HepG2 (cell line): ENCODE measurements at regions not wholly inside any gene's neighbourhood (a gene's known extent, or its start where the extent isn't known, plus 50 kb on each side); places are given as distances from the start of the nearest gene placed in this dataset.

ENCODE experiments used
- CBX2 ChIP-seq, 2 experiments: fragments of 200-600 bp in 1 of 2; sonication (generic); formaldehyde crosslinking in 1 of 2; IDR thresholded peaks; 2 replicates each; pipeline versions ENCODE4 v1.7.0 to v1.8.1; 2018 to 2022; ENCODE audit warnings: low read depth in 2 of 2, low read length in 1 of 2, mild to moderate bottlenecking in 1 of 2, missing genetic modification reagents in 1 of 2
- CBX5 ChIP-seq: sonication (generic); formaldehyde crosslinking; IDR thresholded peaks from 2 replicates; pipeline ENCODE4 v1.4.0; 2020; ENCODE audit warnings: missing genetic modification reagents, borderline replicate concordance
- FOXM1 ChIP-seq: sonication (generic); formaldehyde crosslinking; IDR thresholded peaks from 2 replicates; pipeline ENCODE4 v1.5.0; 2020; ENCODE audit warnings: missing genetic modification reagents
- NONO ChIP-seq, 2 experiments: fragments of 450-650 bp in 1 of 2; sonication (generic) in 1 of 2; formaldehyde crosslinking in 1 of 2; IDR thresholded peaks in 1 of 2; conservative IDR thresholded peaks in 1 of 2; 2 replicates each; pipeline versions ENCODE4 v1.6.1 to v1.8.0; 2017 to 2022; ENCODE audit warnings: mild to moderate bottlenecking in 1 of 2, missing genetic modification reagents in 1 of 2, moderate library complexity in 1 of 2
- SAFB2 ChIP-seq: sonication (generic); formaldehyde crosslinking; IDR thresholded peaks from 2 replicates; pipeline ENCODE4 v1.5.1; 2020; ENCODE audit warnings: missing genetic modification reagents, low read depth, mild to moderate bottlenecking, borderline replicate concordance
- ZC3H13 ChIP-seq: sonication (generic); formaldehyde crosslinking; IDR thresholded peaks from 2 replicates; pipeline ENCODE4 v1.8.1; 2023; ENCODE audit warnings: mild to moderate bottlenecking, missing genetic modification reagents, moderate library complexity
- ZNF3 ChIP-seq: IDR thresholded peaks from 2 replicates; pipeline ENCODE4 v1.7.0; 2017; ENCODE audit warnings: inconsistent platforms
- ZNF720 ChIP-seq: sonication (generic); formaldehyde crosslinking; IDR thresholded peaks from 2 replicates; pipeline ENCODE4 v1.4.0; 2020; ENCODE audit warnings: missing genetic modification reagents
- TF ChIP-seq, protein P1 (sequence below): sonication (generic); formaldehyde crosslinking; IDR thresholded peaks from 2 replicates; pipeline ENCODE4 v1.9.0; 2021; ENCODE audit warnings: mild to moderate bottlenecking, missing genetic modification reagents

- TF ChIP-seq, protein P1, sequence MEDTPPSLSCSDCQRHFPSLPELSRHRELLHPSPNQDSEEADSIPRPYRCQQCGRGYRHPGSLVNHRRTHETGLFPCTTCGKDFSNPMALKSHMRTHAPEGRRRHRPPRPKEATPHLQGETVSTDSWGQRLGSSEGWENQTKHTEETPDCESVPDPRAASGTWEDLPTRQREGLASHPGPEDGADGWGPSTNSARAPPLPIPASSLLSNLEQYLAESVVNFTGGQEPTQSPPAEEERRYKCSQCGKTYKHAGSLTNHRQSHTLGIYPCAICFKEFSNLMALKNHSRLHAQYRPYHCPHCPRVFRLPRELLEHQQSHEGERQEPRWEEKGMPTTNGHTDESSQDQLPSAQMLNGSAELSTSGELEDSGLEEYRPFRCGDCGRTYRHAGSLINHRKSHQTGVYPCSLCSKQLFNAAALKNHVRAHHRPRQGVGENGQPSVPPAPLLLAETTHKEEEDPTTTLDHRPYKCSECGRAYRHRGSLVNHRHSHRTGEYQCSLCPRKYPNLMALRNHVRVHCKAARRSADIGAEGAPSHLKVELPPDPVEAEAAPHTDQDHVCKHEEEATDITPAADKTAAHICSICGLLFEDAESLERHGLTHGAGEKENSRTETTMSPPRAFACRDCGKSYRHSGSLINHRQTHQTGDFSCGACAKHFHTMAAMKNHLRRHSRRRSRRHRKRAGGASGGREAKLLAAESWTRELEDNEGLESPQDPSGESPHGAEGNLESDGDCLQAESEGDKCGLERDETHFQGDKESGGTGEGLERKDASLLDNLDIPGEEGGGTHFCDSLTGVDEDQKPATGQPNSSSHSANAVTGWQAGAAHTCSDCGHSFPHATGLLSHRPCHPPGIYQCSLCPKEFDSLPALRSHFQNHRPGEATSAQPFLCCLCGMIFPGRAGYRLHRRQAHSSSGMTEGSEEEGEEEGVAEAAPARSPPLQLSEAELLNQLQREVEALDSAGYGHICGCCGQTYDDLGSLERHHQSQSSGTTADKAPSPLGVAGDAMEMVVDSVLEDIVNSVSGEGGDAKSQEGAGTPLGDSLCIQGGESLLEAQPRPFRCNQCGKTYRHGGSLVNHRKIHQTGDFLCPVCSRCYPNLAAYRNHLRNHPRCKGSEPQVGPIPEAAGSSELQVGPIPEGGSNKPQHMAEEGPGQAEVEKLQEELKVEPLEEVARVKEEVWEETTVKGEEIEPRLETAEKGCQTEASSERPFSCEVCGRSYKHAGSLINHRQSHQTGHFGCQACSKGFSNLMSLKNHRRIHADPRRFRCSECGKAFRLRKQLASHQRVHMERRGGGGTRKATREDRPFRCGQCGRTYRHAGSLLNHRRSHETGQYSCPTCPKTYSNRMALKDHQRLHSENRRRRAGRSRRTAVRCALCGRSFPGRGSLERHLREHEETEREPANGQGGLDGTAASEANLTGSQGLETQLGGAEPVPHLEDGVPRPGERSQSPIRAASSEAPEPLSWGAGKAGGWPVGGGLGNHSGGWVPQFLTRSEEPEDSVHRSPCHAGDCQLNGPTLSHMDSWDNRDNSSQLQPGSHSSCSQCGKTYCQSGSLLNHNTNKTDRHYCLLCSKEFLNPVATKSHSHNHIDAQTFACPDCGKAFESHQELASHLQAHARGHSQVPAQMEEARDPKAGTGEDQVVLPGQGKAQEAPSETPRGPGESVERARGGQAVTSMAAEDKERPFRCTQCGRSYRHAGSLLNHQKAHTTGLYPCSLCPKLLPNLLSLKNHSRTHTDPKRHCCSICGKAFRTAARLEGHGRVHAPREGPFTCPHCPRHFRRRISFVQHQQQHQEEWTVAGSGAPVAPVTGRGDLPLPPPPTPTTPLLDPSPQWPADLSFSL (CRISPR knock-in tag) = no peak
- TF ChIP-seq ZNF3 (no peak), ZNF720 (no peak), FOXM1 (CRISPR knock-in tag) (no peak), NONO (IDR thresholded peaks at IDR 0.05) (no peak), NONO (CRISPR knock-in tag; conservative IDR thresholded peaks at IDR 0.05) (no peak), CBX5 (CRISPR knock-in tag) (no peak), ZC3H13 (CRISPR knock-in tag) (no peak), CBX2 (IDR thresholded peaks at IDR 0.05; ENCODE audit: low read depth, low read length) (no peak), CBX2 (CRISPR knock-in tag; IDR thresholded peaks at IDR 0.05; ENCODE audit: low read depth) (no peak), SAFB2 (CRISPR knock-in tag) (no peak)
Observed at GRCh38 chr4:157550028-157550427, 329.5 kb downstream of the GRIA2 start (continued).
